Middle frontal gyrus (tissue), 1 donor: ENCODE measurements at regions not wholly inside any gene's neighbourhood (a gene's known extent, or its start where the extent isn't known, plus 50 kb on each side); places are given as distances from the start of the nearest gene placed in this dataset.

Experiments used
- DNase-seq: peaks from one replicate; pipeline ENCODE4 v3.0.0-alpha.2; 2015; ENCODE audit warnings: low spot score; ENCODE audit errors: extremely low spot score

- no peak for DNase-seq
Observed at GRCh38 chr10:83574770-83575169, 564.5 kb upstream of the GHITM start.

GRCh38 chr10:83577421-83577820, 561.9 kb upstream of the GHITM start:
- DNase-seq: no peak

- DNase-seq: no peak
Observed at GRCh38 chr10:83580373-83581012, 558.8 kb upstream of the GHITM start.

- DNase-seq: no peak
Observed at GRCh38 chr10:83582407-83583095, 556.8 kb upstream of the GHITM start.

GRCh38 chr10:83585686-83586085, 553.6 kb upstream of the GHITM start:
- DNase-seq: no peak

- DNase-seq: no peak
Observed at GRCh38 chr10:83592337-83592935, 546.9 kb upstream of the GHITM start.

GRCh38 chr10:83603708-83604107, 535.6 kb upstream of the GHITM start:
- no peak for DNase-seq

- no peak for DNase-seq
Observed at GRCh38 chr10:83605783-83606630, 533.3 kb upstream of the GHITM start.

- no peak for DNase-seq
Observed at GRCh38 chr10:83607959-83608745, 531.2 kb upstream of the GHITM start.

GRCh38 chr10:83612050-83612449, 527.3 kb upstream of the GHITM start:
- no peak for DNase-seq

GRCh38 chr10:83612746-83613145, 526.6 kb upstream of the GHITM start:
- DNase-seq: no peak

GRCh38 chr10:83617172-83617571, 522.1 kb upstream of the GHITM start:
- DNase-seq: no peak

- no peak for DNase-seq
Observed at GRCh38 chr10:83617692-83618545, 521.4 kb upstream of the GHITM start.

- no peak for DNase-seq
Observed at GRCh38 chr10:83625831-83626360, 513.4 kb upstream of the GHITM start.

GRCh38 chr10:83632701-83633100, 506.6 kb upstream of the GHITM start:
- no peak for DNase-seq

- no peak for DNase-seq
Observed at GRCh38 chr10:83633547-83633946, 505.8 kb upstream of the GHITM start.

- DNase-seq: no peak
Observed at GRCh38 chr10:83636826-83637225, 502.5 kb upstream of the GHITM start.

- no peak for DNase-seq
Observed at GRCh38 chr10:83647526-83647925, 491.8 kb upstream of the GHITM start.

- no peak for DNase-seq
Observed at GRCh38 chr10:83648201-83648600, 491.1 kb upstream of the GHITM start.

GRCh38 chr10:83649471-83649870, 489.8 kb upstream of the GHITM start:
- DNase-seq: no peak
